ENCODE measurements at regions not wholly inside any gene's neighbourhood (a gene's known extent, or its start where the extent isn't known, plus 50 kb on each side); places are given as distances from the start of the nearest gene placed in this dataset.

DNA sequence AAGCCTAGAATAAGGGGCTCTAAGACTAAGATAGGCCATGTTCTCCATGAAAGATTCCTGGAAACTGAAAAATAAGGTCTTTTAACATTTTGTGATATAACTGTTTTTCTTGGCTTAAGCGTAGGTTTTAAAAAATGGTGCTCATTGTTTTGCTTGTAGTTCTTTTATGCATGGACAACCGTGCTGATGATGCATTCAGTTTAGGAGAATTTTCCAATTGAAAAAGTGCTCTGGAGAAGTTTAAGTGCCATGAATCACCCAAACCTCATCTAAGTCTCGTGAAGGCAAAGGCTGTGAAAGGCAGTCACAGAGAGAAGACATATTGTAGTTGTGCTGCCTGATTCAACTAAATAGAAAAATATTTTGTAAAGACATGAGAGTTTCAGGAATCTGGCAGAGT is 111.8 kb upstream of the GAREM1 start (continued):
- no peak for TF ChIP-seq ZNF8 (CRISPR knock-in tag; IDR thresholded peaks at IDR 0.05)
- no peak for TF ChIP-seq GLIS3 (CRISPR knock-in tag; IDR thresholded peaks at IDR 0.05)
- no peak for TF ChIP-seq TSHZ2 (CRISPR knock-in tag; IDR thresholded peaks at IDR 0.05)
- TF ChIP-seq PPARA (CRISPR knock-in tag; IDR thresholded peaks at IDR 0.05; ENCODE audit: borderline replicate concordance) = no peak

- TF ChIP-seq TSHZ2 (CRISPR knock-in tag; IDR thresholded peaks at IDR 0.05) = no peak
- TF ChIP-seq ZNF8 (CRISPR knock-in tag; IDR thresholded peaks at IDR 0.05) = no peak
- no peak for TF ChIP-seq TOX (CRISPR knock-in tag; IDR thresholded peaks at IDR 0.05; ENCODE audit: borderline replicate concordance)
- no peak for TF ChIP-seq CSDC2 (CRISPR knock-in tag; IDR thresholded peaks at IDR 0.05)
- TF ChIP-seq RARB (CRISPR knock-in tag; IDR thresholded peaks at IDR 0.05) = no peak
- TF ChIP-seq OSR1 (CRISPR knock-in tag; IDR thresholded peaks at IDR 0.05) = no peak
- TF ChIP-seq BACH2 (CRISPR knock-in tag; IDR thresholded peaks at IDR 0.05; ENCODE audit: borderline replicate concordance) = no peak
- TF ChIP-seq ZNF565 (CRISPR knock-in tag; conservative IDR thresholded peaks at IDR 0.05; ENCODE audit: low read depth) = no peak
- no peak for TF ChIP-seq ZFP30 (CRISPR knock-in tag; IDR thresholded peaks at IDR 0.05)
- TF ChIP-seq, protein P1, sequence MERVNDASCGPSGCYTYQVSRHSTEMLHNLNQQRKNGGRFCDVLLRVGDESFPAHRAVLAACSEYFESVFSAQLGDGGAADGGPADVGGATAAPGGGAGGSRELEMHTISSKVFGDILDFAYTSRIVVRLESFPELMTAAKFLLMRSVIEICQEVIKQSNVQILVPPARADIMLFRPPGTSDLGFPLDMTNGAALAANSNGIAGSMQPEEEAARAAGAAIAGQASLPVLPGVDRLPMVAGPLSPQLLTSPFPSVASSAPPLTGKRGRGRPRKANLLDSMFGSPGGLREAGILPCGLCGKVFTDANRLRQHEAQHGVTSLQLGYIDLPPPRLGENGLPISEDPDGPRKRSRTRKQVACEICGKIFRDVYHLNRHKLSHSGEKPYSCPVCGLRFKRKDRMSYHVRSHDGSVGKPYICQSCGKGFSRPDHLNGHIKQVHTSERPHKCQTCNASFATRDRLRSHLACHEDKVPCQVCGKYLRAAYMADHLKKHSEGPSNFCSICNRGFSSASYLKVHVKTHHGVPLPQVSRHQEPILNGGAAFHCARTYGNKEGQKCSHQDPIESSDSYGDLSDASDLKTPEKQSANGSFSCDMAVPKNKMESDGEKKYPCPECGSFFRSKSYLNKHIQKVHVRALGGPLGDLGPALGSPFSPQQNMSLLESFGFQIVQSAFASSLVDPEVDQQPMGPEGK (CRISPR knock-in tag; IDR thresholded peaks at IDR 0.05; ENCODE audit: borderline replicate concordance) = no peak
- TF ChIP-seq, protein P2, sequence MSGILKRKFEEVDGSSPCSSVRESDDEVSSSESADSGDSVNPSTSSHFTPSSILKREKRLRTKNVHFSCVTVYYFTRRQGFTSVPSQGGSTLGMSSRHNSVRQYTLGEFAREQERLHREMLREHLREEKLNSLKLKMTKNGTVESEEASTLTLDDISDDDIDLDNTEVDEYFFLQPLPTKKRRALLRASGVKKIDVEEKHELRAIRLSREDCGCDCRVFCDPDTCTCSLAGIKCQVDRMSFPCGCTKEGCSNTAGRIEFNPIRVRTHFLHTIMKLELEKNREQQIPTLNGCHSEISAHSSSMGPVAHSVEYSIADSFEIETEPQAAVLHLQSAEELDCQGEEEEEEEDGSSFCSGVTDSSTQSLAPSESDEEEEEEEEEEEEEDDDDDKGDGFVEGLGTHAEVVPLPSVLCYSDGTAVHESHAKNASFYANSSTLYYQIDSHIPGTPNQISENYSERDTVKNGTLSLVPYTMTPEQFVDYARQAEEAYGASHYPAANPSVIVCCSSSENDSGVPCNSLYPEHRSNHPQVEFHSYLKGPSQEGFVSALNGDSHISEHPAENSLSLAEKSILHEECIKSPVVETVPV (CRISPR knock-in tag; IDR thresholded peaks at IDR 0.05) = no peak
- no peak for TF ChIP-seq GLIS3 (CRISPR knock-in tag; IDR thresholded peaks at IDR 0.05)
- TF ChIP-seq SNAI2 (CRISPR knock-in tag; IDR thresholded peaks at IDR 0.05) = no peak
- no peak for TF ChIP-seq ESRRG (CRISPR knock-in tag; IDR thresholded peaks at IDR 0.05)
- TF ChIP-seq ISL1 (CRISPR knock-in tag; IDR thresholded peaks at IDR 0.05) = no peak
- TF ChIP-seq ARNTL (CRISPR knock-in tag; IDR thresholded peaks at IDR 0.05; ENCODE audit: borderline replicate concordance, low read depth) = no peak
- no peak for TF ChIP-seq POU6F1 (CRISPR knock-in tag; IDR thresholded peaks at IDR 0.05; ENCODE audit: borderline replicate concordance, low read depth)
- TF ChIP-seq, protein P3, sequence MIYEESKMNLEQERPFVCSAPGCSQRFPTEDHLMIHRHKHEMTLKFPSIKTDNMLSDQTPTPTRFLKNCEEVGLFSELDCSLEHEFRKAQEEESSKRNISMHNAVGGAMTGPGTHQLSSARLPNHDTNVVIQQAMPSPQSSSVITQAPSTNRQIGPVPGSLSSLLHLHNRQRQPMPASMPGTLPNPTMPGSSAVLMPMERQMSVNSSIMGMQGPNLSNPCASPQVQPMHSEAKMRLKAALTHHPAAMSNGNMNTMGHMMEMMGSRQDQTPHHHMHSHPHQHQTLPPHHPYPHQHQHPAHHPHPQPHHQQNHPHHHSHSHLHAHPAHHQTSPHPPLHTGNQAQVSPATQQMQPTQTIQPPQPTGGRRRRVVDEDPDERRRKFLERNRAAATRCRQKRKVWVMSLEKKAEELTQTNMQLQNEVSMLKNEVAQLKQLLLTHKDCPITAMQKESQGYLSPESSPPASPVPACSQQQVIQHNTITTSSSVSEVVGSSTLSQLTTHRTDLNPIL (CRISPR knock-in tag; IDR thresholded peaks at IDR 0.05; ENCODE audit: low read depth) = no peak
- no peak for TF ChIP-seq TCF4 (CRISPR knock-in tag; IDR thresholded peaks at IDR 0.05; ENCODE audit: borderline replicate concordance)
- TF ChIP-seq ZFP3 (CRISPR knock-in tag; IDR thresholded peaks at IDR 0.05) = no peak
- ATAC-seq = no peak
Observed at GRCh38 chr18:32577561-32577960, 106.9 kb upstream of the GAREM1 start.

Data from SK-N-SH treated with all-trans-retinoic acid at 6 μM for 48 hours (cell line).